Activated CD8-positive, alpha-beta memory T cell treated with anti-CD3 and anti-CD28 coated beads, Interleukin-2, amount 50 U/mL, for 48 hours (primary cell): ENCODE measurements at regions not wholly inside any gene's neighbourhood (a gene's known extent, or its start where the extent isn't known, plus 50 kb on each side); places are given as distances from the start of the nearest gene placed in this dataset.

ENCODE experiments used
- DNase-seq: peaks from one replicate; pipeline ENCODE4 v3.0.0-alpha.2; 2020

DNA sequence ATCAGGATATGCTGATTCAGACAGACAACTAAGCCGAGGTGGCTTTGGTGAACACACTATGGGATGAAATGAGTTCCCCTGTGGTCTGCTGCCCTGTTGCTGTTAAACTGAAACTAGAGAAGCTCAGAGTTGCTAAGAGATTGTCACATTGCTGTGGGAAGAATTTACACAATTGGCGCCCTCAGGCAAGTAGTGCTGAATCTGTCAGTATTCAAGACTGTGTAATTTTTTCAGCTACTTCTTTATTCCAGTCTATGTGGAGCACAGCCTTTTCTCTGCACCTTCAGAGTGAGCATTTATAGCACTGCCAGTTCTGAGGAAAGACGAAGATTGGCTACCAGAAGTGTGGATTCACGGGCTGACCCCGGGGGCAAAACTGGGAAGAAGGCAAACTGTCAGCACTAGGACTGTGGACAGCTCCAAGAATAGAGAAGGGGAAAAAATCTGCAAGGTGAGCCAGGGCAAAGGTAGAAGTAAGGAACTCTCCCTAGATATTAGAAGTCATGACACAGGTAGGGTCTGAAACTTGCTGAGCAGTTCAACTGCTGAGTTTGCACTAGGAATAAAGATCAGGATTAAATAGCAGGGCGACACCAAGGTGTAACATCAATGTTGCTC, 218.8 kb upstream of the TMPO start:
- no peak for DNase-seq

DNA sequence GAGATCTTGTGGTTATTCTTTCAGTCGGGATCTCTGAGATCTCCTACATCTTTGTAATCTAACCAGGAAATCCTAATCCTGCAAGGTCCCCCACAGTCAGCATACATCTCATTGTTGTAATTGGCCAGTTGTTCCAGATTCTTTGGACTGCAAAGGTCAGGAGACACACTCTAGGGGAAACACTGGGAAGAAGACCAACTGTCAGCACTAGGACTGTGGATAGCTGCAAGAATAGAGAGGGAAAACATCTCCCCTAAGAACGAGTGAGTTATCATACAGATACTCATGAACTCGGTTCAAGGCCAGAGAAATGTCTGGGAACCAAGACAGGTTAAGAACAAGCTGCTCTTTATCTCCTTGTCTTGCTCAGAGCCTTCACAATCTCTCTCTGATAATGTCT, 217.9 kb upstream of the TMPO start:
- DNase-seq, result no peak

GRCh38 chr12:98308141-98308540, 207.2 kb upstream of the TMPO start:
- no peak for DNase-seq

DNA sequence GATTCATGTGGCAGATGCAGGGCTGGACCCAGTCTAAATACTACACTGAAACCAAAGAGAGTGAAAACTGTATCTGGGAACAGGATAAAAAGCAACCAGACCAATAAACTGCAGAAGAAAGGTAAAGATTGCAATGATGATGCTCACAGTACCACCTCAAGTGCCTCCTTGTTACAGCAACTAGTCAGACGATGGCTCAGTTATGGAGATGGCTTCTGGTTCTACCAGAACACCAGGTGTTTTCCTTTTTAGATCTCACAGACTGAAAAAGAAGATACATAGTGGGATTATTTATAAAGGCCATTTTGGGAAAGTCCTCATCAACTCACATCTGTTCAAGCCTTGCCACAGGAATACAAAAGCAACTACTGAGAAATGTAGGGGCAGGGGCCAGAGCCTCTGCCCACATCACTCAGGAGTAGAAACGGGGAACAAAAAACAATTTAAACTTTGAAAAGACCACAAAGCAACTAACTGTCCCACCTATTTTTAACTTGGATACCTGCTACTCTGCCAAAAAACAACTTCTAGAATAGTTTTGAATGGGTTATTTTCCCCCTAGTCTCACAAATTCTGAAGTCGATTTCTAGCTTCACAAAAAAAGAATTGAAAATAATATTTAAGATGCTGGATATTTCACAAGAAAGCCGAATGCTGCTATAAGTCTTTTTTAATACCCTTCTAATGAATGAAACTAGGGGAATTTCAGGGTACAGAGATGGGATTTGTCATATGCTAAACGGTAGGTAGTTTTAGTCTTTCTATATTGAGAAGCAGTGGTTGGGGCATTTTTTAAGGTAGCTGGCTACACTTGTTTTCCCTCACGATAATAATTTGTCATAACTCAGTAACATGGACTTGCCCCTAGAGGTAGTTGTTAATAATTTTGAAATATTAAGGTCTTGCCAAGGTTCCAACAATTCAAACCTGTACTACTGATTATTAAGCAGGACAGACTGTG, 197.2 kb upstream of the TMPO start:
- no peak for DNase-seq

DNA sequence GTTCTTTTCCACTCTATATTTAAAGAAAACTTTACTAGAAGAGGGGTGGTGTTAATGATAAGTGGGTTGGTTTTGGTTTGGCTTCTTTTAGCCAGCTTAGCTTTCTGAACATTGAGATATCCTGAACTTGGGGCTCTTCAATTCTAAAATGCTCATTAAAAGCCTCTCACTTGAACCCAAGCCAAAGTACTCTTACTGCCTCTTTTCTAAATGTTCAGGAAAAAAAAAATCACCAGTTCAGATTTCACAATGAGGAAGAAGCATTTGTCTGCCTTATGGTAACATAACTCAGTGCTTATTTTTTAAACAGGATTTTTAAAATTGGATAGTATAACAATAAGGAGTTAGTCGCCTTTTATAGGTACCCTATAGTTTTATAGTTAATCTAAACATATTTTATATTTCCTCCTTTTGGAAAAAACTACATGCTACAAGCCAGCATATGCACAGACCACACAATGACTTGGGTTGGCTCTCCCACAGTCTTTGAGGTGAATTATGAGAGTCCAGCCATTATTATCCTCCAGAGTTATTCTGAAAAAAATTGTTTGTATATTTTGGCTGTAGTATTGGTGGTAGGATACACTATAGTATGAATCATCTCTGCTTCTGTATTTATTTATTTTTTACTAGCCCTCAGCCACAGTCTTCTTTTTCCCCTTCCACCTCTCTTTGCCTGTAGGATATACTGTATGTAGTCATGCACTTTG, 195.5 kb upstream of the TMPO start:
- DNase-seq, result no peak

- DNase-seq, result no peak
Observed at GRCh38 chr12:98325003-98325402, 190.4 kb upstream of the TMPO start.

- DNase-seq, result no peak
Observed at GRCh38 chr12:98328467-98328866, 186.9 kb upstream of the TMPO start.

- no peak for DNase-seq
Observed at GRCh38 chr12:98329589-98329988, 185.8 kb upstream of the TMPO start.

DNA sequence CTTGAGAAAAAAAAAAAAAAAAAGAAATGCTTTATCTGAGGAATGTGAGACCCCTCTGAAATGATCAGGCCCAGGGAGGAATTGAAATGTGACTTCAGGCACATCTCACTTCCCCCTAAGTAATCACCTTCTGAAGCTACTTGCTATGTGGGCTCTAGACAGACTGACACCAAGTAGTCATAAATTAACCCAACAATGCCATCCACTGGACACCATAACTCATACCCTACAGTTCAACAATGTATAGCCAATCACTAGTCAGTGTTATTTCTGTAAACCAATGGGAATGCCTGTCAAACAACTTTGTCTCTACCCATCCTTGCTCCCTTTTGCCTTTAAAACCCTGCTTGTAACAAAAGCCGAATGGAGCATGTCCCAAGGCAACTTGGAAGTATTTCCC, 182.7 kb upstream of the TMPO start:
- no peak for DNase-seq

DNA sequence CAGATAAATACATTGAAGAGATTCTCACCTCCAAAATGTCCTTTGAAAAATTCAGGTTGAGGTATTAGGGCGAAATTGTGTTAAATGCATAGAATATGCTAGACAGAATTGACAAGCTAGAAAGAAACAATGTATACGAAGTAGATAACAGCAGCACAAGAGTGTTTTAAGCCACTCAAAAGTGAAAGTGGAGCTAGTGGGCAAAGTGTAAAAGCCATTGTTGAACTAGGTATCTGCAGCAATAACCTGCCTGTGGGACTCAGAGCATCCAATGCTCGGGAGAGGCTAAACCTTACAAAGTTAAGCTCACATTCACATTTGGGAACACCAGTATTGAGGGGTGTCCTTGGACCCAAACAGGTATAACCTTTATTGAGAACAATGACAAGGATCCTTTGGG, 180.6 kb upstream of the TMPO start:
- no peak for DNase-seq

DNA sequence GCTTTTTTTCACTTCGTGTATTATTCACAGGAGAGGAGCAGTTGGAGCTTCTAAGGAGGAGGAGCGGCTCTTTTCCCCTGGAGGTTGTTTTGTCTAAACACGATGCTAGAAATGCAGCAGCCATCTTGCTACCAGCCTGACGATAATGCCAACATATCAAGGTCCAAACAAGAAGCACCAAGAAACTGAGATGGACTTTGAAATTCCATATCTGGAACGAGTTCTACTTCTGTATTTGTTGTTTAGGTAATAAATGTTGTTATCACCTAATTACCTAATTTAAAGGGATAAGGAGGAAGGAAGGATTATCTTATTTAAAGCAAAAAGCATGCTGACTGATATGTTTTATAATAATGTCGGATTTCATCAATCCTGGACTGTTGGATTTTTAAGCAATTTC, 174.4 kb upstream of the TMPO start:
- no peak for DNase-seq

- DNase-seq, result no peak
Observed at GRCh38 chr12:98341732-98342131, 173.7 kb upstream of the TMPO start.

- DNase-seq, result no peak
Observed at GRCh38 chr12:98343002-98343567, 172.3 kb upstream of the TMPO start.

DNA sequence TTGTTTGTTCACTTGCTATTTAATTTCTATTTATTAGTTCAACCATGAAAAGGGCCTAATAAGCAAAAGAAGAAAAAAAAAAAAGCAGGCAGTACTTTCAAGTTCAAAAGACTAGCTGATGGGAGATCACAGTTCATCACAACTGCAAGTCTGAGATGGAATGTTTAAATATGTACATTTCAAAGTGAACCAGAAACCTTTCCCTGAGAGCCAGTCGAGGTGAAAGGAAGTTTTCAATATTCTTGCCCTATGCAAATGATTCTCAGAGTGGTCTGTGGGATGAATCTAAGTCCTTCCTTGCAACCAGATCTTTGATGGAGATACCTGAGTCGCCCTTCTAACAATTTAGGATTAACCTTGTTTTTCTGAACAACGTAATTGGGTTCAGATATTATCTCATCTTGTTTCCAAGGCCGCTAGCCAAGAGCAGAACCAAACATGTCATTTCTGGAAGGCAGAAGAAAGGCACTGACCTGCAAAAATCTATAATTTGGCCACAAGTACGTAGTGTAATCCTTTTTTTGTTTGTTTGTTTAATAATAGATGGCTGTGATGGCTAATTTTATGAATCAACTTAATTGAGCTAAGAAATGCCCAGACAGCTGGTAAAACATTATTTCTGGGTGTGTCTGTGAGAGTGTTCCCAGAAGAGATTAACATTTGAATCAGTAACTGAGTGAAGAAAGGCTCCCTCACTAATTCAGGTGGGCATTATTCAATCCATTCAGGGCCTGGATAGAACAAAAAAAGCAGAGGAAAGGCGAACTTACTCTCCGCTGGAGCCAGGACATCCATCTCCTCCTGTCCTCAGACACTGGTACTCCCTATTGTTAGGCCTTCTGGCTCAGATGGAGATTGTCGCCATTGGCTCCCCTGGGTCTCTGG, 171.1 kb upstream of the TMPO start:
- no peak for DNase-seq

- no peak for DNase-seq
Observed at GRCh38 chr12:98345308-98345876, 170.0 kb upstream of the TMPO start.

GRCh38 chr12:98351089-98351488, 164.3 kb upstream of the TMPO start:
- no peak for DNase-seq

GRCh38 chr12:98351784-98352183, 163.6 kb upstream of the TMPO start:
- no peak for DNase-seq

DNA sequence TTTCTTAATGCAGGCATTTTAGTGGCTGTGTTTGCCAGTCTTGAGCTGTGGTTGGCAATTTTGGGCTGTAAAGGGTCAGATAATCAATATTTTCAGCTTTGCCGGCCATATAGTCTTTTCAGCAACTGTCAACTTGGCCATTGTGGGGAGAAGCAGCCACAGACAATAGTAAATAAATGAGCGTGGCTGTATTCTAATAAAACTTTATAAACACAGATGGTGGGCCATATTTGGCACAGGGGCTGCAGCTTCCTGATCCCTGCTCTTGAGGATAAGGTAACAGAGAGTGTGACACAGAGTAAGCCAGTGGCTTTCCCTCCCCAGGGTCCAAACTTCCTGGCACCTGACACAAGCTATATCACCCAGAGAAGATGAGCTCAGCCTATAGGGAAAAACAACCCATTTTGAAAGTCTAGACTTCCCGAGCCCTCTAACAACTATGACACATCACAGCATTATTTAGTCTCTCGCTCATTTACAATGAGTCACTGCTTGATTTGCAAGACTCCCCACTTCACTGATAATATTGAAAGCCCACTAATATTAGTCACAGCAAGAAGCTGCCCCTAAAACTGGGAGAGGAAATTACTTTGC, 163.1 kb upstream of the TMPO start:
- no peak for DNase-seq

- no peak for DNase-seq
Observed at GRCh38 chr12:98352835-98353234, 162.6 kb upstream of the TMPO start.

DNA sequence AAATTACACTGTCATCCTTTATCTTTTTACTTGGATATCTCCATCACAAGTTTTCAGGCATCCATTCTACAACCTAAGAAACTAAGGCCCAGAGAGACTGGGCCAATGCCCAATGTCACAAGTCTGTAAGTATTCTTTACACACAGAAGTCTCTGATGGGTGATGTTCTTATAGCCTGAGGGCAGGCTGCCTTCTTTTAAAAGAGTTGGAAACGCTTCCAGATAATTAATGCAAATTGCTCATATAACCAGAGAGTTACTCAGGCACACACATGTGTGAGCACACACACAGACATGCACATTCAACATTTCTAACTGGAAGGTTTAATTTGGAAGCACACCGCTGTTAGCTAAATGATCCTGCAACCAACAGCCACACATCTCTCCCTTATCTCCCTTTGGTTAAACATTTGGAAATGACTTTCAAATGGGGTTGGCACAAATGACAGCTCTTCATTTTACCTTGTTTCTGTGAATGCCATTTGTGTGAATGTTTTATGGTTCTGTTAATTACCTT, 160.8 kb upstream of the TMPO start:
- DNase-seq, result no peak

DNA sequence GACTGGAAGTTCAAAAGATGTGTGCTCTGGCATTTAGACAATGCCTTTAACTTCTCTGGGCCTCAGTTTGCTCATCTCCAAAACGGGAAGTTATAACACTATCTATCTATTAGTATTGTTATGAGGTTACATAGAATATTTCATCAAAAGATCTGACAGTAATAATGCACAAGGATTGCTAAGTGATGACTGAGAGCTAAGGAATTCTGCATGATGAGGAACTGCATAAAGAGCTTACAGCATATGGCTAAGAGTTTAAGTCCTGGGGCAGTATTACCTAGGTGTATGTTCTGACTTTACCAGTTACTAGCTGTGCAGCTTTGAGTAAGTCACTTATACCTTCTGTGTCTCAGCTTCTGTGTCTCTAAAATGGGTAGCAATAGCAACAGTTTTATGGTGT, 160.1 kb upstream of the TMPO start:
- no peak for DNase-seq
